GM12864 (cell line): ENCODE measurements at regions not wholly inside any gene's neighbourhood (a gene's known extent, or its start where the extent isn't known, plus 50 kb on each side); places are given as distances from the start of the nearest gene placed in this dataset.
"Not testable (repeated sequence)": the region's sequence is repeated elsewhere in the genome, so short reads cannot be mapped to it uniquely, and the experiment has no call there.

Experiments
- DNase-seq: peaks from one replicate; pipeline ENCODE4 v3.0.0-alpha.2; 2011; ENCODE audit warnings: low read depth
- H3K4me3 ChIP-seq: 2 replicates; pipeline ENCODE4 v1.5.1; 2011; ENCODE audit warnings: mild to moderate bottlenecking, low read depth, low read length, control low read depth
- TF ChIP-seq, protein P1 (sequence below): IDR thresholded peaks from 2 replicates; pipeline ENCODE4 v1.5.1; 2011; ENCODE audit warnings: low read depth, mild to moderate bottlenecking, moderate library complexity, low read length, control low read depth, inconsistent platforms; ENCODE audit errors: missing control alignments

GRCh38 chr1:38584448-38585355 is 274.9 kb downstream of the RRAGC start:
- TF ChIP-seq, protein P1, sequence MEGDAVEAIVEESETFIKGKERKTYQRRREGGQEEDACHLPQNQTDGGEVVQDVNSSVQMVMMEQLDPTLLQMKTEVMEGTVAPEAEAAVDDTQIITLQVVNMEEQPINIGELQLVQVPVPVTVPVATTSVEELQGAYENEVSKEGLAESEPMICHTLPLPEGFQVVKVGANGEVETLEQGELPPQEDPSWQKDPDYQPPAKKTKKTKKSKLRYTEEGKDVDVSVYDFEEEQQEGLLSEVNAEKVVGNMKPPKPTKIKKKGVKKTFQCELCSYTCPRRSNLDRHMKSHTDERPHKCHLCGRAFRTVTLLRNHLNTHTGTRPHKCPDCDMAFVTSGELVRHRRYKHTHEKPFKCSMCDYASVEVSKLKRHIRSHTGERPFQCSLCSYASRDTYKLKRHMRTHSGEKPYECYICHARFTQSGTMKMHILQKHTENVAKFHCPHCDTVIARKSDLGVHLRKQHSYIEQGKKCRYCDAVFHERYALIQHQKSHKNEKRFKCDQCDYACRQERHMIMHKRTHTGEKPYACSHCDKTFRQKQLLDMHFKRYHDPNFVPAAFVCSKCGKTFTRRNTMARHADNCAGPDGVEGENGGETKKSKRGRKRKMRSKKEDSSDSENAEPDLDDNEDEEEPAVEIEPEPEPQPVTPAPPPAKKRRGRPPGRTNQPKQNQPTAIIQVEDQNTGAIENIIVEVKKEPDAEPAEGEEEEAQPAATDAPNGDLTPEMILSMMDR = no peak
- H3K4me3 ChIP-seq = no peak overlapping the region
- DNase-seq = no peak

DNA sequence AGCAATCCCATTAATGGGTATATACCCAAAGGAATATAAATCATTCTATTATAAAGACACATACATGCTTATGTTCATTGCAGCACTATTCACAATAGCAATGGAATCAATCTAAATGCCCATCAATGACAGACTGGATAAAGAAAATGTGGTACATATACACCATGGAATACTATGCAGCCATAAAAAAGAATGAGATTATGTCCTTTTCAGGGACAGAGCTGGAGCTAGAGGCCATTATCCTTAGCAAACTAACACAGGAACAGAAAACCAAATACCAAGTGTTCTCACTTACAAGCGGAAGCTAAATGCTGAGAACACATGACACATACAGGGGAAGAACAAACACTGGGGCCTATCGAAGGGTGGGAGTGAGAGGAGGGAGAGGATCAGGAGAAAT is 276.3 kb downstream of the RRAGC start:
- not testable (repeated sequence) for H3K4me3 ChIP-seq, DNase-seq

DNA sequence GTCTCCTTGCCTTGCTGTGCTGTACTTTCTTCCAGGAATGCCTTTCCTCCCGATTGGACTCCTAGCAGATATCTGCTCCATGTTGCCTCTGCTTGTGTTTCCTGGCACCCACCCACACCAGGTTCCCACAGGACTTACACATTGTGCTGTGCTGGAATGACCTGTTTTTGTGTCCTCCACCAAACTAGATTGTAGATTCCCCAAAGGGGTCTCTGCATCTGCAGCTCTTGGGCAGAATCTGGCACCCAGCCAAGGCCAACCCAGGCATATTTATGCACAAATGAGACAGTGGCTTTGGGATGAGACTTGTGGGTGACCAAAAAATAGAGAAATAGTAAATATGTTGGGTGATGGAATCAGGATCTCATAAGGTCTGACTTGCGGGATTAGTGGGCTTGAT is 278.2 kb downstream of the RRAGC start:
- no peak for DNase-seq
- TF ChIP-seq, protein P1 = no peak
- no peak overlapping the region for H3K4me3 ChIP-seq

DNA sequence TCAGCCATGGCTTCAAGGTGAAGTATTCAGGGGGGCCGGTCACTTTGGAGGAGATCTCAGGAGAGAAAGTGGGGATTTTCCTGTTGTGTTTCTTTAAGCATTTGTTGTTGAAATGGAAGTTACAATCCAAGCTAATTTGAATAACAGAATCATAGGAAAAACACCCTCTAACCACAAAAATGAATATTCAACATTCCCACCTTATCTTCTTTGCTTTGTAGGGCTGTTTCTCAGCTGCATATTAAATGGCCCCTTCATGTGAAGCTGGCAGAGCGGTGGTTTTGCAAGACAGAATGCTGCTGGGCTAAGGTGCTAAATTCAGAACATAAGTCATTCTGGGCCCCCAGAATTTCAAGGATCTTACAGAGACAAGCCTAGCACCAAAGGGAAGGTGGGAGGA is 279.0 kb downstream of the RRAGC start:
- no peak overlapping the region for H3K4me3 ChIP-seq
- TF ChIP-seq, protein P1 = no peak
- DNase-seq = no peak

- no peak for DNase-seq
- TF ChIP-seq, protein P1 = no peak
- H3K4me3 ChIP-seq = no peak overlapping the region
Observed at GRCh38 chr1:38579056-38579455, 280.5 kb downstream of the RRAGC start.

DNA sequence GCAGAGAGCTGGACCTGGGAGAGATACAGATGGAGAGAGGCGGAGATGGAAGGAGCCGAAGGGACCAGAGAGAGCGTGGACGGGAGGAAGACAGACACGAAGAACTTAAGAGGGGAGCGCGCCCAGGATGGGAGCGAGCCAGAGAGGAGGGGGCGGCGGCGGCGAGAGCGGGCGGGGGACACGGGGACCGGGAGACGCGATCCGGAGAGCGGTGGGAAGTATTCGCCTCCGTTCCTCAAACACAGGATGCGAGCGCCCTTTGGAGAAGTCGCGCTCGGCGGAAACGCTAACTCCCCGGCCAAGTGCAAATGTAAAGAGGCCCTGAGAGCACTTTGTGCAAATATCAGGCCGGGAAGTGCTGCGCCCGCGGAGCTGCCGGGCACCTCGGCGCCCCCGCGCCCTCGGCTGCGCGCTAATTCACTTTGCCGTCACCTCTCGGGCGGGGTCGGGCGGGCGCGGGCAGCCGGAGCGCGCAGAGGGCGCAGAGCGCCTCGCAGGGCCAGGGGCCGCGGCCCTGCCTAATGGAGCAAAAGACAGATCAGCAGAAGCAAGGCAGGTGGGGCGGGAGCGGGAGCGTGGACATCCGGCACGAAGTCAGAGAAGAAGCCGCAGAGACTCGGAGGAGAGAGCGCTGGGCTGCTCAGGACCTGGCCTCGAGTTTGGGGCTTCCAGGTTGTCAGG is 281.2 kb downstream of the RRAGC start:
- TF ChIP-seq, protein P1 = no peak
- no peak overlapping the region for H3K4me3 ChIP-seq
- no peak for DNase-seq

GRCh38 chr1:38577937-38578270 is 281.7 kb downstream of the RRAGC start:
- TF ChIP-seq, protein P1 = no peak
- no peak for DNase-seq
- H3K4me3 ChIP-seq = no peak overlapping the region
